B cell (primary cell): ENCODE measurements at regions not wholly inside any gene's neighbourhood (a gene's known extent, or its start where the extent isn't known, plus 50 kb on each side); places are given as distances from the start of the nearest gene placed in this dataset.

Experiments used
- CTCF ChIP-seq: fragments of 200-600 bp; IDR thresholded peaks from one replicate; pipeline ENCODE4 v1.8.0; 2022; ENCODE audit warnings: antibody characterized with exemption, mild to moderate bottlenecking
- EZH2 ChIP-seq: IDR thresholded peaks from 2 replicates; pipeline ENCODE4 v1.6.1; 2012; ENCODE audit warnings: borderline replicate concordance, low read depth, mild to moderate bottlenecking, moderate library complexity, low read length; ENCODE audit not compliant: insufficient read depth, poor library complexity, severe bottlenecking

- TF ChIP-seq CTCF (no peak), EZH2 (no peak)
These were observed 301.2 kb downstream of the OXSM start for GRCh38 chr3:26091096-26091495.
